Loucy (cell line): ENCODE measurements at regions not wholly inside any gene's neighbourhood (a gene's known extent, or its start where the extent isn't known, plus 50 kb on each side); places are given as distances from the start of the nearest gene placed in this dataset.

Source experiments
- H2AFZ ChIP-seq: fragments of 200-600 bp; sonication (generic); 2 replicates; pipeline ENCODE4 v1.6.0; 2016; ENCODE audit warnings: antibody characterized with exemption, mild to moderate bottlenecking, low read length, moderate library complexity
- H3F3A ChIP-seq: fragments of 200-600 bp; 2 replicates; pipeline ENCODE4 v1.6.0; 2016; ENCODE audit warnings: antibody characterized with exemption, low read depth, mild to moderate bottlenecking
- H3K27me3 ChIP-seq: fragments of 200-600 bp; sonication (generic); 2 replicates; pipeline ENCODE4 v1.6.1; 2014; ENCODE audit warnings: low read length, mild to moderate bottlenecking; ENCODE audit not compliant: insufficient read depth, poor library complexity, severe bottlenecking
- H3K36me3 ChIP-seq: fragments of 200-600 bp; sonication (generic); 2 replicates; pipeline ENCODE4 v1.6.1; 2016; ENCODE audit warnings: low read length; ENCODE audit not compliant: insufficient read depth
- H3K4me1 ChIP-seq: fragments of 200-600 bp; sonication (generic); 2 replicates; pipeline ENCODE4 v1.5.1; 2014; ENCODE audit warnings: low read length, mild to moderate bottlenecking; ENCODE audit not compliant: insufficient read depth, poor library complexity, severe bottlenecking
- H3K4me2 ChIP-seq: fragments of 200-600 bp; sonication (generic); 2 replicates; pipeline ENCODE4 v1.6.0; 2014; ENCODE audit warnings: antibody characterized with exemption, low read length, low read depth, mild to moderate bottlenecking; ENCODE audit not compliant: poor library complexity, severe bottlenecking
- H3K4me3 ChIP-seq: fragments of 200-600 bp; sonication (generic); 2 replicates; pipeline ENCODE4 v1.5.1; 2014; ENCODE audit warnings: low read length, mild to moderate bottlenecking, mixed read lengths; ENCODE audit not compliant: poor library complexity, severe bottlenecking
- H3K79me2 ChIP-seq: fragments of 200-600 bp; sonication (generic); 2 replicates; pipeline ENCODE4 v1.6.1; 2014; ENCODE audit warnings: low read length; ENCODE audit not compliant: insufficient read depth
- H3K9ac ChIP-seq: fragments of 200-600 bp; sonication (generic); 2 replicates; pipeline ENCODE4 v1.6.0; 2014; ENCODE audit warnings: mild to moderate bottlenecking, low read depth, low read length, moderate library complexity; ENCODE audit not compliant: poor library complexity, severe bottlenecking
- H3K9me2 ChIP-seq: fragments of 200-600 bp; sonication (generic); replicated peaks from 2 replicates; pipeline ENCODE4 v1.6.1; 2016; ENCODE audit warnings: low read depth, low read length, mixed read lengths
- H3K9me3 ChIP-seq: fragments of 200-600 bp; sonication (generic); 2 replicates; pipeline ENCODE4 v1.6.1; 2014; ENCODE audit warnings: mild to moderate bottlenecking, antibody characterized with exemption, low read length, low read depth; ENCODE audit not compliant: insufficient read depth
- H4K20me1 ChIP-seq: fragments of 200-600 bp; sonication (generic); 2 replicates; pipeline ENCODE4 v1.6.0; 2014; ENCODE audit warnings: antibody characterized with exemption, low read length, mild to moderate bottlenecking; ENCODE audit not compliant: insufficient read depth, poor library complexity, severe bottlenecking
- CTCF ChIP-seq: fragments of 200-600 bp; sonication (generic); conservative IDR thresholded peaks from 2 replicates; pipeline ENCODE4 v1.5.1; 2014; ENCODE audit warnings: mild to moderate bottlenecking, antibody characterized with exemption, low read length
- EZH2phosphoT487 ChIP-seq: fragments of 200-600 bp; IDR thresholded peaks from 2 replicates; pipeline ENCODE4 v1.6.1; 2018; ENCODE audit warnings: antibody characterized with exemption, mild to moderate bottlenecking, moderate library complexity, borderline replicate concordance

GRCh38 chr10:120799849-120800248, 51.3 kb upstream of the WDR11 start:
- H3K9me3 ChIP-seq, result no peaks in the 10 kb centered on the region
- H3F3A ChIP-seq, result no peaks in the 10 kb centered on the region
- no peaks in the 10 kb centered on the region for H3K27me3 ChIP-seq
- H4K20me1 ChIP-seq, result no peaks in the 10 kb centered on the region
- H3K79me2 ChIP-seq, result no peaks in the 10 kb centered on the region
- no peak overlapping the region for H3K4me3 ChIP-seq
- no peak overlapping the region for H3K9ac ChIP-seq
- no peak overlapping the region for H2AFZ ChIP-seq
- H3K4me1 ChIP-seq, result no peaks in the 10 kb centered on the region
- H3K4me2 ChIP-seq, result no peak overlapping the region
- no peaks in the 10 kb centered on the region for H3K36me3 ChIP-seq
- no peak for TF ChIP-seq EZH2phosphoT487
- TF ChIP-seq CTCF, result no peak
- no peaks in the 10 kb centered on the region for H3K9me2 ChIP-seq

GRCh38 chr10:120800528-120801323, 50.4 kb upstream of the WDR11 start:
- no peaks in the 10 kb centered on the region for H3K79me2 ChIP-seq
- H3K4me3 ChIP-seq, result no peak overlapping the region
- no peaks in the 10 kb centered on the region for H3K36me3 ChIP-seq
- H3K27me3 ChIP-seq, result no peaks in the 10 kb centered on the region
- no peaks in the 10 kb centered on the region for H3K4me1 ChIP-seq
- H3K9me3 ChIP-seq, result no peaks in the 10 kb centered on the region
- no peak overlapping the region for H2AFZ ChIP-seq
- no peak overlapping the region for H3K4me2 ChIP-seq
- no peak overlapping the region for H3K9ac ChIP-seq
- H3K9me2 ChIP-seq, result no peaks in the 10 kb centered on the region
- H4K20me1 ChIP-seq, result no peaks in the 10 kb centered on the region
- no peak for TF ChIP-seq CTCF
- no peak for TF ChIP-seq EZH2phosphoT487
- no peaks in the 10 kb centered on the region for H3F3A ChIP-seq
